Liver (tissue), 3 donors: ENCODE measurements at regions not wholly inside any gene's neighbourhood (a gene's known extent, or its start where the extent isn't known, plus 50 kb on each side); places are given as distances from the start of the nearest gene placed in this dataset.

ENCODE experiments used
- CTCF ChIP-seq: fragments of 150-350 bp; IDR thresholded peaks from 2 replicates; pipeline ENCODE4 v1.5.1; 2017; ENCODE audit warnings: improper control_type of control experiment, low read depth, low read length; ENCODE audit not compliant: missing input control
- EGR1 ChIP-seq, 2 donors: IDR thresholded peaks; 2 replicates each; pipeline ENCODE4 v1.6.1; 2016 to 2018; ENCODE audit warnings: antibody characterized with exemption in 2 of 2, low read depth in 2 of 2
- GABPA ChIP-seq, 2 donors: IDR thresholded peaks in 1 of 2; conservative IDR thresholded peaks in 1 of 2; 2 replicates each; pipeline ENCODE4 v1.6.1; 2016; ENCODE audit warnings: antibody characterized with exemption in 2 of 2, mild to moderate bottlenecking in 1 of 2, moderate library complexity in 1 of 2
- RAD21 ChIP-seq, 2 donors: IDR thresholded peaks; 2 replicates each; pipeline ENCODE4 v1.6.1; 2016; ENCODE audit warnings: antibody characterized with exemption in 2 of 2, mild to moderate bottlenecking in 2 of 2
- RXRA ChIP-seq, 2 donors: IDR thresholded peaks; 2 replicates each; pipeline ENCODE4 v1.6.1; 2017 to 2018; ENCODE audit warnings: antibody characterized with exemption in 2 of 2, mild to moderate bottlenecking in 1 of 2
- SP1 ChIP-seq: IDR thresholded peaks from 2 replicates; pipeline ENCODE4 v1.6.1; 2018; ENCODE audit warnings: antibody characterized with exemption, mild to moderate bottlenecking
- TAF1 ChIP-seq: conservative IDR thresholded peaks from 2 replicates; pipeline ENCODE4 v1.6.1; 2016; ENCODE audit warnings: antibody characterized with exemption, mild to moderate bottlenecking
- YY1 ChIP-seq: IDR thresholded peaks from 2 replicates; pipeline ENCODE4 v1.6.1; 2016; ENCODE audit warnings: antibody characterized with exemption, mild to moderate bottlenecking
- TF ChIP-seq, protein P1 (sequence below): IDR thresholded peaks from 2 replicates; pipeline ENCODE4 v1.6.1; 2016; ENCODE audit warnings: antibody characterized with exemption, mild to moderate bottlenecking
- TF ChIP-seq, protein P2 (sequence below): IDR thresholded peaks from 2 replicates; pipeline ENCODE4 v1.6.1; 2016; ENCODE audit warnings: antibody characterized with exemption
- TF ChIP-seq, protein P3 (sequence below): IDR thresholded peaks from 2 replicates; pipeline ENCODE4 v1.6.1; 2016; ENCODE audit warnings: antibody characterized with exemption
- TF ChIP-seq, protein P4 (sequence below): IDR thresholded peaks from 2 replicates; pipeline ENCODE4 v1.6.1; 2016; ENCODE audit warnings: antibody characterized with exemption
- donor health status: healthy.
- donor health status: healthy.

DNA sequence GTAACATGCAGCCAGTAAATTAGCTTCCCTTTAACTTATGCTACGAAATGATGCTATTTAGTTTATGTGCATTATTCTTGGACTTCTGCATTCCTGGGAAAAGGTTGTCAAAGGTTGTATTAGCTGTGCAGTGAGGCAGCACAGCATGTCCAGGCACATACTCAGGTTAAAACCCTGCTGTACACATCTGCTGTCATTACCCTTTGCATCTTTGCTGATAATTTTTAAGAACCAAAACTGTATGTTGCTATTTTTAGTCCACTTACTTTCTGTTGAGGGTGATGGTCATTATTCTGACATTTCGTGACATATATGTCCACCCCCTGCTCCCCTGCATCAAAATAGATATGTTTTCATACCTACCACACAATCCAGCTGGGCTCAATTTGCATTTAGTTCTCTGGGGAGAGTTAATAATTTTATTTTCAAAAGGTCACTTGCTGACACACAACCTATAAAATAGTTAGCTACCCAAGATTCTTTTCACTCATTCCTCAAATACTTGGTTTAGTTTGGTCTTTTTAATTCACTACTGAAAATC is 142.5 kb upstream of the SPACA1 start:
- TF ChIP-seq CTCF (no peak), YY1 (no peak), RAD21 (IDR thresholded peaks at IDR 0.05) (no peak), SP1 (no peak), TAF1 (no peak), EGR1 (IDR thresholded peaks at IDR 0.05; ENCODE audit: low read depth in 2 of 2) (no peak), RXRA (IDR thresholded peaks at IDR 0.05) (no peak), GABPA (IDR thresholded peaks at IDR 0.05 in 1 of 2, conservative IDR thresholded peaks at IDR 0.05 in 1 of 2) (no peak)
- TF ChIP-seq, protein P1, sequence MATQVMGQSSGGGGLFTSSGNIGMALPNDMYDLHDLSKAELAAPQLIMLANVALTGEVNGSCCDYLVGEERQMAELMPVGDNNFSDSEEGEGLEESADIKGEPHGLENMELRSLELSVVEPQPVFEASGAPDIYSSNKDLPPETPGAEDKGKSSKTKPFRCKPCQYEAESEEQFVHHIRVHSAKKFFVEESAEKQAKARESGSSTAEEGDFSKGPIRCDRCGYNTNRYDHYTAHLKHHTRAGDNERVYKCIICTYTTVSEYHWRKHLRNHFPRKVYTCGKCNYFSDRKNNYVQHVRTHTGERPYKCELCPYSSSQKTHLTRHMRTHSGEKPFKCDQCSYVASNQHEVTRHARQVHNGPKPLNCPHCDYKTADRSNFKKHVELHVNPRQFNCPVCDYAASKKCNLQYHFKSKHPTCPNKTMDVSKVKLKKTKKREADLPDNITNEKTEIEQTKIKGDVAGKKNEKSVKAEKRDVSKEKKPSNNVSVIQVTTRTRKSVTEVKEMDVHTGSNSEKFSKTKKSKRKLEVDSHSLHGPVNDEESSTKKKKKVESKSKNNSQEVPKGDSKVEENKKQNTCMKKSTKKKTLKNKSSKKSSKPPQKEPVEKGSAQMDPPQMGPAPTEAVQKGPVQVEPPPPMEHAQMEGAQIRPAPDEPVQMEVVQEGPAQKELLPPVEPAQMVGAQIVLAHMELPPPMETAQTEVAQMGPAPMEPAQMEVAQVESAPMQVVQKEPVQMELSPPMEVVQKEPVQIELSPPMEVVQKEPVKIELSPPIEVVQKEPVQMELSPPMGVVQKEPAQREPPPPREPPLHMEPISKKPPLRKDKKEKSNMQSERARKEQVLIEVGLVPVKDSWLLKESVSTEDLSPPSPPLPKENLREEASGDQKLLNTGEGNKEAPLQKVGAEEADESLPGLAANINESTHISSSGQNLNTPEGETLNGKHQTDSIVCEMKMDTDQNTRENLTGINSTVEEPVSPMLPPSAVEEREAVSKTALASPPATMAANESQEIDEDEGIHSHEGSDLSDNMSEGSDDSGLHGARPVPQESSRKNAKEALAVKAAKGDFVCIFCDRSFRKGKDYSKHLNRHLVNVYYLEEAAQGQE, result no peak
- TF ChIP-seq, protein P2, sequence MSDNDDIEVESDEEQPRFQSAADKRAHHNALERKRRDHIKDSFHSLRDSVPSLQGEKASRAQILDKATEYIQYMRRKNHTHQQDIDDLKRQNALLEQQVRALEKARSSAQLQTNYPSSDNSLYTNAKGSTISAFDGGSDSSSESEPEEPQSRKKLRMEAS, result no peak
- TF ChIP-seq, protein P3, sequence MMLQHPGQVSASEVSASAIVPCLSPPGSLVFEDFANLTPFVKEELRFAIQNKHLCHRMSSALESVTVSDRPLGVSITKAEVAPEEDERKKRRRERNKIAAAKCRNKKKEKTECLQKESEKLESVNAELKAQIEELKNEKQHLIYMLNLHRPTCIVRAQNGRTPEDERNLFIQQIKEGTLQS, result no peak
- TF ChIP-seq, protein P4, sequence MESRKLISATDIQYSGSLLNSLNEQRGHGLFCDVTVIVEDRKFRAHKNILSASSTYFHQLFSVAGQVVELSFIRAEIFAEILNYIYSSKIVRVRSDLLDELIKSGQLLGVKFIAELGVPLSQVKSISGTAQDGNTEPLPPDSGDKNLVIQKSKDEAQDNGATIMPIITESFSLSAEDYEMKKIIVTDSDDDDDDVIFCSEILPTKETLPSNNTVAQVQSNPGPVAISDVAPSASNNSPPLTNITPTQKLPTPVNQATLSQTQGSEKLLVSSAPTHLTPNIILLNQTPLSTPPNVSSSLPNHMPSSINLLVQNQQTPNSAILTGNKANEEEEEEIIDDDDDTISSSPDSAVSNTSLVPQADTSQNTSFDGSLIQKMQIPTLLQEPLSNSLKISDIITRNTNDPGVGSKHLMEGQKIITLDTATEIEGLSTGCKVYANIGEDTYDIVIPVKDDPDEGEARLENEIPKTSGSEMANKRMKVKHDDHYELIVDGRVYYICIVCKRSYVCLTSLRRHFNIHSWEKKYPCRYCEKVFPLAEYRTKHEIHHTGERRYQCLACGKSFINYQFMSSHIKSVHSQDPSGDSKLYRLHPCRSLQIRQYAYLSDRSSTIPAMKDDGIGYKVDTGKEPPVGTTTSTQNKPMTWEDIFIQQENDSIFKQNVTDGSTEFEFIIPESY, result no peak
